Ascending aorta (tissue), 2 donors: ENCODE measurements at regions not wholly inside any gene's neighbourhood (a gene's known extent, or its start where the extent isn't known, plus 50 kb on each side); places are given as distances from the start of the nearest gene placed in this dataset.

Experiments used
- DNase-seq, 2 donors: peaks; one replicate each; pipeline ENCODE4 v3.0.0-alpha.2; 2019; ENCODE audit warnings: low spot score in 2 of 2
- H3K27ac ChIP-seq, 2 donors: fragments of 200-600 bp; sonication (generic); one replicate each; pipeline ENCODE4 v1.5.1; 2016 to 2017; ENCODE audit warnings: mild to moderate bottlenecking in 1 of 2
- H3K27me3 ChIP-seq: fragments of 200-600 bp; sonication (generic); one replicate; pipeline ENCODE4 v1.5.1; 2017
- H3K36me3 ChIP-seq, 2 donors: fragments of 200-600 bp; sonication (generic); one replicate each; pipeline ENCODE4 v1.5.1; 2016
- H3K4me1 ChIP-seq, 2 donors: fragments of 200-600 bp; sonication (generic); one replicate each; pipeline ENCODE4 v1.5.1; 2016 to 2017; ENCODE audit warnings: mild to moderate bottlenecking in 1 of 2
- H3K4me3 ChIP-seq, 2 donors: fragments of 200-600 bp; sonication (generic); one replicate each; pipeline ENCODE4 v1.5.1; 2016 to 2017; ENCODE audit warnings: mild to moderate bottlenecking in 1 of 2
- H3K9me3 ChIP-seq, 2 donors: fragments of 200-600 bp; sonication (generic); one replicate each; pipeline ENCODE4 v1.5.1; 2016
- CTCF ChIP-seq, 3 experiments: fragments of 200-600 bp in 2 of 3; fragments of 450-650 bp in 1 of 3; sonication (generic) in 2 of 3; IDR thresholded peaks; one replicate each; pipeline ENCODE4 v1.5.1; 2016 to 2019; ENCODE audit warnings: antibody characterized with exemption in 3 of 3, mild to moderate bottlenecking in 1 of 3, moderate library complexity in 1 of 3
- intact Hi-C: fragments of 100-400 bp; cut with DNase I; formaldehyde crosslinking; loops from one replicate; pipeline ENCODE4 v1.15.1; 2023

- no peak for DNase-seq
- Histone ChIP-seq H3K4me3 (no peak overlapping the region), H3K36me3 (no peaks in the 10 kb centered on the region), H3K27ac (no peak overlapping the region), H3K27me3 (no peaks in the 10 kb centered on the region), H3K9me3 (no peaks in the 10 kb centered on the region), H3K4me1 (no peaks in the 10 kb centered on the region)
- intact Hi-C loops: no loop called here
- no peak for TF ChIP-seq CTCF (IDR thresholded peaks at IDR 0.05)
These were observed 289.2 kb downstream of the TDRD15 start for GRCh38 chr2:21412944-21413443.

DNA sequence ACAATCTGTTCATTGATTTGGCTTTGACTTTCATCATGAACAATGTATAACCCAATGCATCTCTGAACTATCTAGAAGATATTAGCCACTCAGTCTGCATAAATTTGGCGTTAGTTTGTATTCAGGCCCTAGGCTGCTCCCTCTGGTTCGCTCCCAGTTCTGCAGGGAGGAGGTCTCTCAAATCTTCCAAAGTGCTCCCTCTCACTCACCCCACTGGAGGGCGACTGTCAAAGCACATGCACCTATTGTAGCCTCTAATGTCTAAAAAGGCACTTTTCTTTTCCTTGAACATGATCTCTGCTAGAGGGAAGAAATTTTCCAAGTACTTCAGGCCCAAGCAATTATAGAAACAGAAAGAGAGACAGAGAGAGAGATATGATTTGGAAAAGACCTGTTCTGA lies 291.5 kb downstream of the TDRD15 start:
- intact Hi-C loops: no loop called here
- H3K36me3 ChIP-seq: no peaks in the 10 kb centered on the region
- DNase-seq: no peak
- no peaks in the 10 kb centered on the region for H3K27me3 ChIP-seq
- H3K9me3 ChIP-seq: no peaks in the 10 kb centered on the region
- H3K4me3 ChIP-seq: no peak overlapping the region
- no peak overlapping the region for H3K27ac ChIP-seq
- no peaks in the 10 kb centered on the region for H3K4me1 ChIP-seq
- no peak for TF ChIP-seq CTCF (IDR thresholded peaks at IDR 0.05)

- TF ChIP-seq CTCF (IDR thresholded peaks at IDR 0.05): no peak
- no peak overlapping the region for H3K4me3 ChIP-seq
- H3K4me1 ChIP-seq: no peaks in the 10 kb centered on the region
- no peak for DNase-seq
- no peaks in the 10 kb centered on the region for H3K9me3 ChIP-seq
- intact Hi-C loops: no loop called here
- H3K36me3 ChIP-seq: no peaks in the 10 kb centered on the region
- H3K27me3 ChIP-seq: no peaks in the 10 kb centered on the region
- no peak overlapping the region for H3K27ac ChIP-seq
These were observed 292.5 kb downstream of the TDRD15 start for GRCh38 chr2:21416226-21416625.

- Histone ChIP-seq H3K36me3 (no peaks in the 10 kb centered on the region), H3K4me1 (no peaks in the 10 kb centered on the region), H3K9me3 (no peaks in the 10 kb centered on the region), H3K27ac (no peak overlapping the region), H3K4me3 (no peak overlapping the region), H3K27me3 (no peaks in the 10 kb centered on the region)
- intact Hi-C loops: no loop called here
- no peak for DNase-seq
- TF ChIP-seq CTCF (IDR thresholded peaks at IDR 0.05): no peak
These were observed 294.7 kb downstream of the TDRD15 start for GRCh38 chr2:21418456-21418855.

DNA sequence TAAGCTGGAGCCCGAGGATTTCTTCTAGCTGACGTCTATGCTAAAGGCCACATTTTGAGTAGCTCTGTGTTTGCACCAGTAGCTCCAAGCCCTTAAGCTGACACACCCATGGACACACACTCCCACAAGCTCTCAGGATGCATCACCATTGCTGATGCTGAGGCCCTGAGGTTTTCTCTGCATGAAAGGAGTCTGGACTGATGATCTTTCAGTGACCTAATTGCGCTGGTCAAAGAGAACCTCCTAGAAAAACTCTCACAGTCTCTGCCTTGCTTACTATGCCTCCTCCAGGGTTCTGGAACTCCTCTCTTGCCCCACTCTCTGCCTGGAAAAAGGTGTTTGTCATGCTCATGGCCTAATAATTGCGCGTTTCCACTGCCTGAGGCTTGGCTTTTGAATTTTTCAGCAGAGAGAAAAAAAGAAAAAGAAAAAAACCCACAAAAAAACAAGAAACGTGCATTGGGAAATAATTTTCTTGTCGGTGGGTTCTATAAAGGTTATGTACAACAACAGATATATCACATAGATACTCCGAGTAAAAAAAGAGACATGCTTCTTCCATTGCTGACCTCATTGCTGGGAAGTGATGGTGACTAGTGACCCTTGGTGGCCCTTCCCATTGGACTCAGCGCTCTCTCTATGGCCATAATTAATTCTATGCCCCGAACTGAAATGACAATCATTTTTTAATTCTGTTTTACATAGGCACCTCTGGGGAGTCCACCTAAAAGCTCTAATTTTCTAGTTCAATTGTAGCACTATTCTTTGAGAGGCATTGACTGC lies 297.0 kb downstream of the TDRD15 start:
- no peak for TF ChIP-seq CTCF (IDR thresholded peaks at IDR 0.05)
- intact Hi-C loops: no loop called here
- no peak for DNase-seq

More for the DNA sequence above, 297.0 kb downstream of the TDRD15 start:
- Histone ChIP-seq H3K9me3 (no peaks in the 10 kb centered on the region), H3K27me3 (no peaks in the 10 kb centered on the region), H3K4me1 (no peaks in the 10 kb centered on the region), H3K27ac (no peak overlapping the region), H3K36me3 (no peaks in the 10 kb centered on the region), H3K4me3 (no peak overlapping the region)
